ENCODE measurements at regions not wholly inside any gene's neighbourhood (a gene's known extent, or its start where the extent isn't known, plus 50 kb on each side); places are given as distances from the start of the nearest gene placed in this dataset.
"Not testable (repeated sequence)": the region's sequence is repeated elsewhere in the genome, so short reads cannot be mapped to it uniquely, and the experiment has no call there.

DNA sequence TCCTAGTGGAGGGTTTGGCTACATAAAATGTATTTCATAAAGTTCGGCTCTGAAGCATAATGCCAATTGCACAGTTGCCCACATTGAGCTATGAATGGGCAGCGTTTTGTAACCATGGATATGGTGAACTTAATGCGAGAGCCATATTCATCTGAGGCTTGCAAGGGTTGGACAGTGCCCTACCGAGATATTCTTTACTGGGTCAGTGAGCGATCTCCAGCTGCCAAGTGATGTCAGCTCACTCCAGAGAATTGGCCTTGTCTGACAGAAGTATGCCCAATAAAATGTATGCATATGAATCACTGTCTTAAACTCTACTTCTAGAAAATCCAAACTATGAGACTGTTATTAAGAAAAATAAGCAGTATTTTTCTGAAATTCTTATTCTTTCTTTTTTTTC, 719.6 kb upstream of the CDH18 start:
- not testable (repeated sequence) for H3K36me3 ChIP-seq (ENCODE audit: control insufficient read depth, insufficient read depth, low read length); H3K27me3 ChIP-seq (replicated peaks; ENCODE audit: control insufficient read depth, insufficient read depth, low read length); DNase-seq (ENCODE audit: extremely low read depth, insufficient read length); H3K4me3 ChIP-seq (replicated peaks; ENCODE audit: low read depth, low read length)

DNA sequence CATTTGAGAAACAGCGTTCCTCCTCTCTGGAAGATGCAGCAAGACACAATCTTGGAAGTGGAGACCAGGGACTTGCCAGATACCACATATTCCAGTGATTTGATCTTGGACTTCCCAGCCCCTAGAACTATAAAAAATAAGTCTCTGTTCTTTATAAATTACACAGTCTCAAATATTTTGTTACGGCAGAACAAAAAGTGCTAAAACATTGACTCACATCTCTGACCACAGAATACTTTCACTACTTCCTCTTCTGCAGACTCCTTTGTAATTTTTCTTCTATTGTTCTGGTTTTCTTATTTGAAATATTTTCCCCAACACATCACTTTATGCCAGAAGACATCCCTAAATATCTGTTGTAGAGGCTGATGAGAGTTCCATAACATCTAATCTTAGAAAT, 706.1 kb upstream of the CDH18 start:
- H3K4me3 ChIP-seq (replicated peaks; ENCODE audit: low read depth, low read length), result no peak overlapping the region
- TF ChIP-seq, protein P1, sequence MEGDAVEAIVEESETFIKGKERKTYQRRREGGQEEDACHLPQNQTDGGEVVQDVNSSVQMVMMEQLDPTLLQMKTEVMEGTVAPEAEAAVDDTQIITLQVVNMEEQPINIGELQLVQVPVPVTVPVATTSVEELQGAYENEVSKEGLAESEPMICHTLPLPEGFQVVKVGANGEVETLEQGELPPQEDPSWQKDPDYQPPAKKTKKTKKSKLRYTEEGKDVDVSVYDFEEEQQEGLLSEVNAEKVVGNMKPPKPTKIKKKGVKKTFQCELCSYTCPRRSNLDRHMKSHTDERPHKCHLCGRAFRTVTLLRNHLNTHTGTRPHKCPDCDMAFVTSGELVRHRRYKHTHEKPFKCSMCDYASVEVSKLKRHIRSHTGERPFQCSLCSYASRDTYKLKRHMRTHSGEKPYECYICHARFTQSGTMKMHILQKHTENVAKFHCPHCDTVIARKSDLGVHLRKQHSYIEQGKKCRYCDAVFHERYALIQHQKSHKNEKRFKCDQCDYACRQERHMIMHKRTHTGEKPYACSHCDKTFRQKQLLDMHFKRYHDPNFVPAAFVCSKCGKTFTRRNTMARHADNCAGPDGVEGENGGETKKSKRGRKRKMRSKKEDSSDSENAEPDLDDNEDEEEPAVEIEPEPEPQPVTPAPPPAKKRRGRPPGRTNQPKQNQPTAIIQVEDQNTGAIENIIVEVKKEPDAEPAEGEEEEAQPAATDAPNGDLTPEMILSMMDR (IDR thresholded peaks at IDR 0.05; ENCODE audit: insufficient read depth, low read length, poor library complexity, severe bottlenecking), result no peak
- H3K27me3 ChIP-seq (replicated peaks; ENCODE audit: control insufficient read depth, insufficient read depth, low read length), result no peaks in the 10 kb centered on the region
- no peaks in the 10 kb centered on the region for H3K36me3 ChIP-seq (ENCODE audit: control insufficient read depth, insufficient read depth, low read length)
- DNase-seq (ENCODE audit: extremely low read depth, insufficient read length), result no peak

DNA sequence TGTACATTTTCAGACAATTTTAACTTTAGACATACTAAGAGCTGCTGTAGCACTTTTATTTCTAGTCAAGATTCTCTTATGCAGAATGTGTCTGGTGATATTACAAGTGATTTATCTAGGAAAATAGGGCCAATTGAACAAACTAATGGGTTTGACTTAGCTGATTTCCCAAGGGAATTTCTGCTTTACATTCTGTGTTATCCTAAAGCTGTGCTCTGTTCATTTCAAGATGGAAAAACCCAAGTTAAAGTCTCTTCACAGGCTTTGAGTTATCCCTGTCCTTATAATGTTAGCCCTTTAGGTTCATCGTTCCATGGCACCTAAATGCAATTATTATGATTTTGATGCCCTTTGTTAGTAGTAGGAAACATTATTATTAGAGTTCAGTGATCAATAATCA, 704.9 kb upstream of the CDH18 start:
- no peak overlapping the region for H3K4me3 ChIP-seq (replicated peaks; ENCODE audit: low read depth, low read length)
- no peak for DNase-seq (ENCODE audit: extremely low read depth, insufficient read length)
- H3K27me3 ChIP-seq (replicated peaks; ENCODE audit: control insufficient read depth, insufficient read depth, low read length), result no peaks in the 10 kb centered on the region
- TF ChIP-seq, protein P1 (IDR thresholded peaks at IDR 0.05; ENCODE audit: insufficient read depth, low read length, poor library complexity, severe bottlenecking), result no peak
- H3K36me3 ChIP-seq (ENCODE audit: control insufficient read depth, insufficient read depth, low read length), result no peaks in the 10 kb centered on the region

DNA sequence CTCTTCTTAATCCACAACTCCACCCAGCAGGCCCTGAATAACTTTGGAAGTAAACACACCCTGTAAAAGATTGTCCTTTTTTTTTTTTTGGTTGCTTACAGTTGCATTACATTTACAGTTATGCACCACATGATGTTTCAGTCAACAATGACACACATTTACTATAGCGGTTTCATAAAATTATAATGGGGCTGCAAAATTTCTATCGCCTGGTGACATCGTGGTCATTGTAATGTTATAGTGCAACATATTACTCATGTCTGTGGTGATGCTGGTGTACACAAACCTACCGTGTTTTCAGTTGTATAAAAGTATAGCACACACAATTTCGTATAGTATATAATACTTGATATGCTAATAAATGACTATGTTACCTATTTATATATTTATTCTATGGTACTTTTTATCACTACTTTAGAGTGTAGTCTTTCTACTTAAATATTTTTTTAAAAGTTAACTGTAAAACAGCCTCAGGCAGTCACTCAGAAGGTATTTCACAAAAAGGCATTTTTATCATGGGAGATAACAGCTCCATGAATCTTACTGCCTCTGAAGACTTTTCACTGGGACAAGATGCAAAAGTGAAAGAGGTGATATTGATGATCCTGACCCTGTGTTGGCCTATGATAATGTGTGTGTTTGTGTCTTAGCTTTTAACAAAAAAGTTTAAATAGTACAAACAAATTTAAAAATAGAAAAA, 695.4 kb upstream of the CDH18 start:
- no peak for DNase-seq (ENCODE audit: extremely low read depth, insufficient read length)
- H3K27me3 ChIP-seq (replicated peaks; ENCODE audit: control insufficient read depth, insufficient read depth, low read length), result no peaks in the 10 kb centered on the region
- no peaks in the 10 kb centered on the region for H3K36me3 ChIP-seq (ENCODE audit: control insufficient read depth, insufficient read depth, low read length)
- H3K4me3 ChIP-seq (replicated peaks; ENCODE audit: low read depth, low read length), result no peak overlapping the region
- TF ChIP-seq, protein P1 (IDR thresholded peaks at IDR 0.05; ENCODE audit: insufficient read depth, low read length, poor library complexity, severe bottlenecking), result no peak

DNA sequence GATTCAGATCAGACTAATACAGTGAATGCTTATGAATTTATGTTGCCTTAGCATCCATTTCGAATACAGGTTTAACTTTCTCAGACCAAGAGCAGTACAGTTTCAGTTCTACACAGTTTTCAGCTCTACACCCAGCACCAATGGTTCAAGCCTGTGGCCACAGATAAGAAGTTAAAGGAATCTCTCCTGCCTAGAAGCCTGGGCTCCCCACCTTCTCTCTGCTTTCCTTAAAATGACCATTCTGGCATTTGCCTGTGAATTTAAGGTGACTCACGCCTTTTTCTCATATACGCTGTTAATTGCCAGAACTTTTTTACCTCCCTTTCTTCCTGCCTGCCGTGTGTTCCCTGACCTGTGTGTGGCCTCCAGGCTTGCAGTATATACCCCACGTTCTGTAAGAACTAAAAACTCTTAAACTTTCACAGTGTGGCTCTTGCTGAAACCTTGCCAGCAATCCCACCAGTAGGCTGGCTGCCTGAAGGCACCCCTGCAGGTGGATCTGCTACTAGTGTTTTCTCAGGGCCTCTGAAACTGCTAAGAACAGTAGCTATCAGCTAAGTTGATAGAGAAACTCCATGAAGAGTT, 692.8 kb upstream of the CDH18 start:
- Histone ChIP-seq H3K4me3 (replicated peaks; ENCODE audit: low read depth, low read length) (no peak overlapping the region), H3K27me3 (replicated peaks; ENCODE audit: control insufficient read depth, insufficient read depth, low read length) (no peaks in the 10 kb centered on the region), H3K36me3 (ENCODE audit: control insufficient read depth, insufficient read depth, low read length) (no peaks in the 10 kb centered on the region)
- TF ChIP-seq, protein P1 (IDR thresholded peaks at IDR 0.05; ENCODE audit: insufficient read depth, low read length, poor library complexity, severe bottlenecking), result no peak
- DNase-seq (ENCODE audit: extremely low read depth, insufficient read length), result no peak

DNA sequence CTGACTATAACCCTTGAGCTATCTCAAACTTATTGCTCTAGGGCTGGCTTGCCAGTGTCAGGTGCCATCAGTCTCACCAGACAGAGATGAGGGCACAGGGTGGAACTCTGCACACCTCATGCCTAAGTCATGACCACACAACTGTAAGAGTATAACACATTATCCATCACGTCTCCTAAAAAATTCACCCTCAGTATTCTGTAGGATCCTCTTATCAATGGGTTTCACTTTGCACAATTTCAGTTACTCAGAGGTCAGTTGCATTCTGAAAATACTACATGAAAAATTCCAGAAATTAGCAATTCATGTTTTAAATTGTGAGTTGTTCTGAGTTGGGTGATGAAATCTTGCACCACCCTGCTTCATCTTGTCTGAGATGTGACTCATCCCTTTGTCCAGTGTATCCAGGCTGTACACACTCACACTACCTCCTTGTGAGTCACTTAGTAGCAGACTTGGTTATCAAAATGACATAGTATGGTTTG, 690.9 kb upstream of the CDH18 start:
- no peaks in the 10 kb centered on the region for H3K27me3 ChIP-seq (replicated peaks; ENCODE audit: control insufficient read depth, insufficient read depth, low read length)
- no peak overlapping the region for H3K4me3 ChIP-seq (replicated peaks; ENCODE audit: low read depth, low read length)
- H3K36me3 ChIP-seq (ENCODE audit: control insufficient read depth, insufficient read depth, low read length), result no peaks in the 10 kb centered on the region
- TF ChIP-seq, protein P1 (IDR thresholded peaks at IDR 0.05; ENCODE audit: insufficient read depth, low read length, poor library complexity, severe bottlenecking), result no peak
- DNase-seq (ENCODE audit: extremely low read depth, insufficient read length), result no peak

Measured in GM06990 (cell line).